Osteoblast (primary cell): ENCODE measurements at regions not wholly inside any gene's neighbourhood (a gene's known extent, or its start where the extent isn't known, plus 50 kb on each side); places are given as distances from the start of the nearest gene placed in this dataset.

Source experiments
- DNase-seq: peaks from one replicate; pipeline ENCODE4 v3.0.0; 2011; ENCODE audit warnings: low spot score, mixed read lengths; ENCODE audit not compliant: insufficient read length; ENCODE audit errors: missing footprints
- H2AFZ ChIP-seq: 2 replicates; pipeline ENCODE4 v1.6.0; 2011; ENCODE audit warnings: mild to moderate bottlenecking, low read length
- H3K27ac ChIP-seq: 2 replicates; pipeline ENCODE4 v1.5.1; 2011; ENCODE audit warnings: mild to moderate bottlenecking, low read depth, low read length, moderate library complexity
- H3K27me3 ChIP-seq: 2 replicates; pipeline ENCODE4 v1.6.0; 2012; ENCODE audit warnings: mild to moderate bottlenecking, control low read depth, inconsistent platforms, low read length, moderate library complexity; ENCODE audit not compliant: insufficient read depth
- H3K36me3 ChIP-seq: 2 replicates; pipeline ENCODE4 v1.5.1; 2011; ENCODE audit warnings: mild to moderate bottlenecking, low read length, control low read depth, moderate library complexity; ENCODE audit not compliant: insufficient read depth
- H3K4me1 ChIP-seq: 2 replicates; pipeline ENCODE4 v1.5.1; 2011; ENCODE audit warnings: mild to moderate bottlenecking, low read length, control low read depth, moderate library complexity; ENCODE audit not compliant: insufficient read depth
- H3K4me2 ChIP-seq: 2 replicates; pipeline ENCODE4 v1.6.0; 2011; ENCODE audit warnings: mild to moderate bottlenecking, low read length; ENCODE audit not compliant: insufficient read depth
- H3K4me3 ChIP-seq: fragments of 200-600 bp; sonication (generic); 3 replicates; pipeline ENCODE4 v1.5.1; 2012; ENCODE audit warnings: mild to moderate bottlenecking, low read length, inconsistent platforms; ENCODE audit not compliant: insufficient read depth
- H3K79me2 ChIP-seq: 2 replicates; pipeline ENCODE4 v1.6.0; 2012; ENCODE audit warnings: mild to moderate bottlenecking, low read length, control low read depth, inconsistent platforms; ENCODE audit not compliant: insufficient read depth
- H3K9me3 ChIP-seq: 2 replicates; pipeline ENCODE4 v1.5.1; 2011; ENCODE audit warnings: low read depth, low read length, control low read depth
- H4K20me1 ChIP-seq: 2 replicates; pipeline ENCODE4 v1.6.0; 2012; ENCODE audit warnings: mild to moderate bottlenecking, low read length, control low read depth; ENCODE audit not compliant: insufficient read depth
- CTCF ChIP-seq: IDR thresholded peaks from 2 replicates; pipeline ENCODE4 v1.5.1; 2011; ENCODE audit warnings: mild to moderate bottlenecking, low read depth, low read length, moderate library complexity; ENCODE audit errors: extremely low read depth

GRCh38 chr11:91967691-91968045 is 256.9 kb upstream of the FAT3 start:
- no peak for DNase-seq
- Histone ChIP-seq H3K4me3 (no peak overlapping the region), H3K4me2 (no peak overlapping the region), H3K36me3 (no peaks in the 10 kb centered on the region), H3K27me3 (no peaks in the 10 kb centered on the region), H3K4me1 (no peaks in the 10 kb centered on the region), H3K27ac (no peak overlapping the region), H3K9me3 (no peaks in the 10 kb centered on the region), H3K79me2 (no peaks in the 10 kb centered on the region), H4K20me1 (no peaks in the 10 kb centered on the region), H2AFZ (no peak overlapping the region)
- no peak for TF ChIP-seq CTCF

DNA sequence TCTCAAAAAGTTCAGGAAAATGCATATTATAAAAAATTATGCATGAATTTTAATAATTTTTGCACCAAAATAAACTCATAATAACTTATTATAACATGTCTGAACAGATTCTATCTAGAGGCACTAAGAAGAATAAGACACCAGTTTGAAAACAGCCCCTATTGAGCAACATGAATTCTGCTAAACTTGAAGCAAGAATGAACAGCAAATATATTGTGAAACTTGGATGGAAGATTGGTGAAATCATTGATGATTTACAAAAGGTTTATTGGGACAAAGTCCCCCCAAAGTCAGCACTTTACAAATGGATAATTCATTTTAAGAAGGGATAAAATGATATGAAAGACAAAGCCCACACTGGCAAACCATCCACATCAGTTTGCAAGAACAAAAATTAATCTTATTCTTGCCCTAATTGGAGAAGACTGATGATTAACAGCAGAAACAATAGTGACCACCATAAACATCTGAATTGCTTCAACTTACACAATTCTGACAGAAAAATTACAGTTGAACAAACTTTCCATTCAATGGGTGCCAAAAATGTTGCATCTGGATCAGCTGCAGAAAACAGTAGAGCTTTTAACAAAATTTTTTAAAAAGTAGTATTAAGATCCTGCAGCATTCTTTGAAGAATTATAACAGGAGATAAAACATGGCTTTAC is 257.5 kb upstream of the FAT3 start:
- Histone ChIP-seq H3K9me3 (no peaks in the 10 kb centered on the region), H3K27me3 (no peaks in the 10 kb centered on the region), H3K4me3 (no peak overlapping the region), H2AFZ (no peak overlapping the region), H4K20me1 (no peaks in the 10 kb centered on the region), H3K4me2 (no peak overlapping the region), H3K4me1 (no peaks in the 10 kb centered on the region), H3K79me2 (no peaks in the 10 kb centered on the region), H3K36me3 (no peaks in the 10 kb centered on the region), H3K27ac (no peak overlapping the region)
- no peak for TF ChIP-seq CTCF
- DNase-seq = no peak

DNA sequence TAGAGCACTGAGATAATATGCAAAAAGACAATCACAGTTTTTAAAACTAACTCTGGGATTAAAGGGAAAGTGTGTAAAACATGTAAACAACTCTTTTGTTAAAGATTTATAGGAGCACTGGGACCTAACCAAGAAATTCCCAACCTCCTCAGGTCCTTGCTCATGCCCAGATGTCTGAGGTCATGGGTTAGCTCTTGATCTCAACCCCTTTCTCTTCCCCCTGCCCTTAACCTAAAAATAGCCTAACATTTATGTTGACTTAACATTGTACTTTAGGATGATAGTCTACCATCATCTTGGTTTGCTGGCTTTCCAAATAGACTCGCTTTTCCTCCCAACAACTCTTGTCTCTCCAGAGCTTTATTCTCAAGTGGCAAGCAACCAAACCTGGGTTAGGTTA is 258.2 kb upstream of the FAT3 start:
- H3K79me2 ChIP-seq = no peaks in the 10 kb centered on the region
- no peak overlapping the region for H3K4me3 ChIP-seq
- H3K4me2 ChIP-seq = no peak overlapping the region
- no peak overlapping the region for H2AFZ ChIP-seq
- H3K27me3 ChIP-seq = no peaks in the 10 kb centered on the region
- H3K4me1 ChIP-seq = no peaks in the 10 kb centered on the region
- TF ChIP-seq CTCF = no peak
- no peak overlapping the region for H3K27ac ChIP-seq
- H3K36me3 ChIP-seq = no peaks in the 10 kb centered on the region
- no peaks in the 10 kb centered on the region for H3K9me3 ChIP-seq
- no peak for DNase-seq
- H4K20me1 ChIP-seq = no peaks in the 10 kb centered on the region

DNA sequence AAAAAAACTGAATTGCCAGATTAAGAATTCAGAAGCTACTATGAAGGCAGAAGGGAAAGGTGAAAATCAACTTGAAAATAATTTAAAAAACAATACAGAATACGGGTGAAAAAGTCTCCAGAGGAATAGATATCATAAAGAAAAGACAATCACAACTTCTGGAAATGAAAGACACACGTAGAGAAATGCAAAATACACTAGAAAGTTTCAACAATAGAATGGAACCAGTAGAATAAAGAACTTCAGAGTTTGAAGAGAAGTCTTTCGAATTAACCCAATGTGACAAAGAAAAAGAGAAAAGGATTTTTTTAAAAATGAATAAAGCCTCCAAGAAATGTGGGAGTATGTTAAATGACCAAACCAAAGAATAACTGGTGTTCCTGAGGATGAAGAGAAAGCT is 263.8 kb upstream of the FAT3 start:
- H2AFZ ChIP-seq = no peak overlapping the region

More for the DNA sequence above, 263.8 kb upstream of the FAT3 start:
- H3K4me1 ChIP-seq = no peaks in the 10 kb centered on the region
- no peak for TF ChIP-seq CTCF
- H3K4me3 ChIP-seq = no peak overlapping the region
- no peaks in the 10 kb centered on the region for H3K27me3 ChIP-seq
- no peak for DNase-seq
- H3K36me3 ChIP-seq = no peaks in the 10 kb centered on the region
- H3K4me2 ChIP-seq = no peak overlapping the region
- no peaks in the 10 kb centered on the region for H3K9me3 ChIP-seq
- H3K27ac ChIP-seq = no peak overlapping the region
- H3K79me2 ChIP-seq = no peaks in the 10 kb centered on the region
- H4K20me1 ChIP-seq = no peaks in the 10 kb centered on the region
